ENCODE measurements at regions not wholly inside any gene's neighbourhood (a gene's known extent, or its start where the extent isn't known, plus 50 kb on each side); places are given as distances from the start of the nearest gene placed in this dataset.
A peak's percentile ranks its signal among the peaks of the same experiment; 100 is the strongest.
"Not testable (repeated sequence)": the region's sequence is repeated elsewhere in the genome, so short reads cannot be mapped to it uniquely, and the experiment has no call there.

DNA sequence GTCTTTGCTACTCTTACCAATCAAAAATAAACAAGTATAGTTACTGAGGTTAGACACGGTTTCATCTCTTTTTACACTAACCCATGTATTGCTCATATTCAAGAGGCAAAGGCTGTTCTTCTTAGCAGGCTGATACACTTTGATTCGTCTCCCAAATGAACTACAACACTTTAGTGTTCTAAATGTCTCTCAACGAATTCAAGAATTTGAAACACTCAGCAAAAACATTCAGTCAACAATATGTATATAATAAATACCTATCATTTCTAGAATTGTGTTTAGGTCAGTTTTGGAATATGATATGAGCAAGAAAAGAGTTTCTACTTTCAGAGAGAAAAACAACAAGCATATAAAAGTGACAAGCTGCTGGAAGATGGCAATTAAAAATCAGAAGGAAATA lies 669.6 kb upstream of the DPPA4 start:
- no peak for TF ChIP-seq CTCF (IDR thresholded peaks at IDR 0.05; ENCODE audit: insufficient read depth, low read length, poor library complexity, severe bottlenecking)
- H3K27me3 ChIP-seq (replicated peaks; ENCODE audit: control insufficient read depth, insufficient read depth, low read length), result no peaks in the 10 kb centered on the region

DNA sequence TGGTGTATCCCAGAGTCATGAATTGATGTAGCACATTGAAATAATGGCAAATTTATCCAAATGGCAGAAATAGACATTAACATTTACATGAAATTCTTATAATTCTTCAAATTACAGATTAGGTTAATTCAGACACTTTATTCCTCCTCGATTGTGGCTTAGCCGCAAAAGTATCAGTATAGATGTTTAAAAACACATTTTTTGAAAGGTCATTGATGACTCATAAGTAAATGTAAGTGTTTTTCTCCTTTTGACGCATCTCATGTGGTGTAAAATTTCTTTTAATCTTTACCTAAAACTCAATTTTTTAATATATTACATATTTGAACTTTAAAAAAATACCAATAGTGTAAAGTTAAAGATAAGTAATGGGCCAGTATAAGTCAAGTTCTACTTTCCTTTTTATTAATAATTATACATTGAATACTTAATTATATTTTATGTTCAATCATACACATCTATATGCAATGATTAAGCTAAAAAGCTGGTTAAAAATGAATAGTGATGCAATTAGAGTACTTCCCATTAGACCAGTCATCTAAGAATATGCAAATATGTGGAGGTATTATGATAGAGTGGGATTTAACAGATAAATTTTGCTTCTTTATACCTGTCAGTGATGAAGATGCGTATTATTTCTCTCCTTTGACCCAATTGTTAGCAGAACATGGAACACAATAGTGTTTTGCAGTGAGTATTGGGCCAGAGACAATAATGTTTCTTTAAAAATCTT lies 678.1 kb upstream of the DPPA4 start:
- peak; percentile 13 for DNase-seq (ENCODE audit: extremely low read depth, insufficient read length)
- H3K27me3 ChIP-seq (replicated peaks; ENCODE audit: control insufficient read depth, insufficient read depth, low read length), result no peaks in the 10 kb centered on the region
- H3K4me3 ChIP-seq (replicated peaks; ENCODE audit: low read depth, low read length), result no peak overlapping the region
- H3K36me3 ChIP-seq (ENCODE audit: control insufficient read depth, insufficient read depth, low read length), result no peaks in the 10 kb centered on the region
- TF ChIP-seq CTCF (IDR thresholded peaks at IDR 0.05; ENCODE audit: insufficient read depth, low read length, poor library complexity, severe bottlenecking), result no peak

More for the DNA sequence above, 669.6 kb upstream of the DPPA4 start:
- no peak for DNase-seq (ENCODE audit: extremely low read depth, insufficient read length)
- Histone ChIP-seq H3K36me3 (ENCODE audit: control insufficient read depth, insufficient read depth, low read length) (no peaks in the 10 kb centered on the region), H3K4me3 (replicated peaks; ENCODE audit: low read depth, low read length) (no peak overlapping the region)

- H3K36me3 ChIP-seq (ENCODE audit: control insufficient read depth, insufficient read depth, low read length), result no peaks in the 10 kb centered on the region
- no peaks in the 10 kb centered on the region for H3K27me3 ChIP-seq (replicated peaks; ENCODE audit: control insufficient read depth, insufficient read depth, low read length)
- DNase-seq (ENCODE audit: extremely low read depth, insufficient read length), result no peak
- no peak for TF ChIP-seq CTCF (IDR thresholded peaks at IDR 0.05; ENCODE audit: insufficient read depth, low read length, poor library complexity, severe bottlenecking)
- no peak overlapping the region for H3K4me3 ChIP-seq (replicated peaks; ENCODE audit: low read depth, low read length)
Observed at GRCh38 chr3:110016235-110016815, 679.0 kb upstream of the DPPA4 start.

GRCh38 chr3:110017304-110017703 lies 680.0 kb upstream of the DPPA4 start:
- TF ChIP-seq CTCF (IDR thresholded peaks at IDR 0.05; ENCODE audit: insufficient read depth, low read length, poor library complexity, severe bottlenecking), result no peak
- no peaks in the 10 kb centered on the region for H3K27me3 ChIP-seq (replicated peaks; ENCODE audit: control insufficient read depth, insufficient read depth, low read length)
- no peak for DNase-seq (ENCODE audit: extremely low read depth, insufficient read length)

DNA sequence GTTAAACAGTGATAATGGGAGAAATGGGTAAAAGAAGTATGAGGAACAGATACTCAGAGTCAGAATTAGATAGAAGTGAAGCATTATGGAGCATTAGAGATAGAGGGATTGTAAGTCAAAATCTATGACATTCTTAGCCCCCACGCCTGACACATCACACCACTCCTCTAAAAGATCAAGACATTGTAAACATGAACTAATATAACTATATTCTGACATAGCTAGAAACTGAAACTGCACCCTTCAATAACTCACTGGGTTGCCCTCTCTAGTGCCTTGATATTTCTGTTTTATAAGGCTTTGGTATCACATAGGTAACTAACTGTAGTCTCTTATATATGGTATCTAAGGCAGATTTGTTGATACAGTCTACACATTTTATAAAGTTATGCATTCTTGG lies 684.3 kb upstream of the DPPA4 start:
- no peaks in the 10 kb centered on the region for H3K27me3 ChIP-seq (replicated peaks; ENCODE audit: control insufficient read depth, insufficient read depth, low read length)
- no peak for TF ChIP-seq CTCF (IDR thresholded peaks at IDR 0.05; ENCODE audit: insufficient read depth, low read length, poor library complexity, severe bottlenecking)
- DNase-seq (ENCODE audit: extremely low read depth, insufficient read length), result no peak

More at GRCh38 chr3:110017304-110017703, 680.0 kb upstream of the DPPA4 start:
- Histone ChIP-seq H3K4me3 (replicated peaks; ENCODE audit: low read depth, low read length) (no peak overlapping the region), H3K36me3 (ENCODE audit: control insufficient read depth, insufficient read depth, low read length) (no peaks in the 10 kb centered on the region)

DNA sequence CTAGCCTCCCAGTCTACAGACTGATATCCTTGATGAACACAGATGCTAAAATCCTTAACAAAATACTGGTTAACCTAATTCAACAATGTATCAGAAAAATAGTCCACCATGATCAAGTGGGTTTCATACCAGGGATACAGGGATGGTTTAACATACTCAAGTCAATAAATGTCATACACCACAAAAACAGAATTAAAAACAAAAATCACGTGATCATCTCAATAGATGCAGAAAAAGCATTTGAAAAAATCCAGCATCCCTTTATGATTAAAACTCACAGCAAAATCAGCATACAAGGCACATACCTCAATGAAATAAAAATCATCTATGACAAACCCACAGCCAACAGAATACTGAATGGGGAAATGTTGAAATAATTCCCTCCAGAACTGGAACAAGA lies 685.7 kb upstream of the DPPA4 start:
- H3K27me3 ChIP-seq (replicated peaks; ENCODE audit: control insufficient read depth, insufficient read depth, low read length); DNase-seq (ENCODE audit: extremely low read depth, insufficient read length); H3K4me3 ChIP-seq (replicated peaks; ENCODE audit: low read depth, low read length); H3K36me3 ChIP-seq (ENCODE audit: control insufficient read depth, insufficient read depth, low read length): not testable (repeated sequence)

More for the DNA sequence above, 684.3 kb upstream of the DPPA4 start:
- H3K4me3 ChIP-seq (replicated peaks; ENCODE audit: low read depth, low read length), result no peak overlapping the region
- H3K36me3 ChIP-seq (ENCODE audit: control insufficient read depth, insufficient read depth, low read length), result no peaks in the 10 kb centered on the region
